ENCODE measurements at regions not wholly inside any gene's neighbourhood (a gene's known extent, or its start where the extent isn't known, plus 50 kb on each side); places are given as distances from the start of the nearest gene placed in this dataset.
"Not testable (repeated sequence)": the region's sequence is repeated elsewhere in the genome, so short reads cannot be mapped to it uniquely, and the experiment has no call there.

DNA sequence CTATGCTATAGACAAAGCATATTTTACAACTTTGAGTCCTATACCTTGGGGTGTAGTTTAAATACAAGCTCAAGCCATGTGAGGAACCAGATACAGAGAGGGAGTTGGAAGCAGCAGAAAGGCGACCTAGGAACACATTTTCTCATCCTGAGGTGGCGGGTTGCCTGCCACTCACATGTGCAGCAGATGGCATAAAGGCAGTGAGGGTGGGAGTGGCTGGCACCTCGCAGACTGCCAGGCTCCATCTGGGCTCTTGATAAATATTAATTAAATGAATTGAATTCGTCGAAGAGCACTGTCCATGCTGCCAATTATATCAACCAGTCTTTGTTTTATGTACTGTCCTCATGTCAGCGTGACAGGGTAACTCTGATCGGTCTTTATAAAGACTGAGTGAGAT, 79.0 kb upstream of the SEMA3C start:
- dilution Hi-C loops (cut with MboI; ENCODE audit: extremely low pct_ligation_motif_present, low sequenced_read_pairs), result no loop called here
- Histone ChIP-seq H3K4me1 (ENCODE audit: control insufficient read depth, extremely low read depth, insufficient read depth, low read length) (no peaks in the 10 kb centered on the region), H3K9me3 (replicated peaks; ENCODE audit: control insufficient read depth, insufficient read depth, low read length) (no peaks in the 10 kb centered on the region), H3K4me3 (replicated peaks in 1 of 3; ENCODE audit: insufficient read depth in 1 of 3, low read depth in 1 of 3, low read length in 3 of 3) (no peak overlapping the region), H3K27ac (ENCODE audit: insufficient read depth, low read depth, low read length) (no peak overlapping the region), H3K79me2 (ENCODE audit: control insufficient read depth, insufficient read depth, low read length) (no peaks in the 10 kb centered on the region), H3K9ac (replicated peaks; ENCODE audit: extremely low read depth, insufficient read depth, low read length) (no peak overlapping the region), H2AFZ (ENCODE audit: low read depth, low read length) (no peak overlapping the region), H3K4me2 (ENCODE audit: insufficient read depth, low read length) (no peak overlapping the region), H3K9me1 (replicated peaks; ENCODE audit: control insufficient read depth, extremely low read depth, insufficient read depth, low read length) (no peaks in the 10 kb centered on the region), H3K36me3 (ENCODE audit: control insufficient read depth in 2 of 2, extremely low read depth in 1 of 2, insufficient read depth in 2 of 2, low read length in 2 of 2) (no peaks in the 10 kb centered on the region), H3K27me3 (ENCODE audit: control insufficient read depth in 2 of 2, insufficient read depth in 2 of 2, low read length in 2 of 2) (no peaks in the 10 kb centered on the region), H4K20me1 (replicated peaks; ENCODE audit: control insufficient read depth, extremely low read depth, insufficient read depth, low read length) (no peaks in the 10 kb centered on the region)
- intact Hi-C loops (cut with micrococcal nuclease), result no loop called here
- no peak for DNase-seq (ENCODE audit: low read depth, low spot score)
- BruUV-seq (replicated peaks), result no TSS peak
- TF ChIP-seq, protein P1, sequence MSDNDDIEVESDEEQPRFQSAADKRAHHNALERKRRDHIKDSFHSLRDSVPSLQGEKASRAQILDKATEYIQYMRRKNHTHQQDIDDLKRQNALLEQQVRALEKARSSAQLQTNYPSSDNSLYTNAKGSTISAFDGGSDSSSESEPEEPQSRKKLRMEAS (IDR thresholded peaks at IDR 0.05; ENCODE audit: insufficient read depth, insufficient read length), result no peak
- TF ChIP-seq FOS (IDR thresholded peaks at IDR 0.05; ENCODE audit: borderline replicate concordance, insufficient read depth, low read length) (no peak), POLR2AphosphoS5 (IDR thresholded peaks at IDR 0.05; ENCODE audit: insufficient read depth, low read depth, low read length) (no peak), MYC (IDR thresholded peaks at IDR 0.05; ENCODE audit: low read depth, low read length) (no peak), GATA2 (IDR thresholded peaks at IDR 0.05; ENCODE audit: insufficient read depth, insufficient read length, low read depth, low read length) (no peak)
- CTCF ChIA-PET, result interaction anchor here (1.3 kb wide), 1 partner anchor 9 kb away, joined by 4 read pairs; no protein-coding TSS in a partner anchor
- POLR2A ChIA-PET, result no interaction called here
- no peak for FAIRE-seq

- H3K9me3 ChIP-seq (replicated peaks; ENCODE audit: control insufficient read depth, insufficient read depth, low read length); H3K4me1 ChIP-seq (ENCODE audit: control insufficient read depth, extremely low read depth, insufficient read depth, low read length); intact Hi-C loops (cut with micrococcal nuclease); H3K9me1 ChIP-seq (replicated peaks; ENCODE audit: control insufficient read depth, extremely low read depth, insufficient read depth, low read length); BruUV-seq (replicated peaks); H3K4me2 ChIP-seq (ENCODE audit: insufficient read depth, low read length); FAIRE-seq; CTCF ChIA-PET; H3K79me2 ChIP-seq (ENCODE audit: control insufficient read depth, insufficient read depth, low read length); H3K27ac ChIP-seq (ENCODE audit: insufficient read depth, low read depth, low read length); H3K36me3 ChIP-seq (ENCODE audit: control insufficient read depth in 2 of 2, extremely low read depth in 1 of 2, insufficient read depth in 2 of 2, low read length in 2 of 2); H3K27me3 ChIP-seq (ENCODE audit: control insufficient read depth in 2 of 2, insufficient read depth in 2 of 2, low read length in 2 of 2); H2AFZ ChIP-seq (ENCODE audit: low read depth, low read length); H3K4me3 ChIP-seq (replicated peaks in 1 of 3; ENCODE audit: insufficient read depth in 1 of 3, low read depth in 1 of 3, low read length in 3 of 3); POLR2A ChIA-PET; H3K9ac ChIP-seq (replicated peaks; ENCODE audit: extremely low read depth, insufficient read depth, low read length); H4K20me1 ChIP-seq (replicated peaks; ENCODE audit: control insufficient read depth, extremely low read depth, insufficient read depth, low read length); DNase-seq (ENCODE audit: low read depth, low spot score); dilution Hi-C loops (cut with MboI; ENCODE audit: extremely low pct_ligation_motif_present, low sequenced_read_pairs): not testable (repeated sequence)
Observed at GRCh38 chr7:80996236-80996635, 77.4 kb upstream of the SEMA3C start.
